ENCODE measurements at regions not wholly inside any gene's neighbourhood (a gene's known extent, or its start where the extent isn't known, plus 50 kb on each side); places are given as distances from the start of the nearest gene placed in this dataset.
"Not testable (repeated sequence)": the region's sequence is repeated elsewhere in the genome, so short reads cannot be mapped to it uniquely, and the experiment has no call there.

DNA sequence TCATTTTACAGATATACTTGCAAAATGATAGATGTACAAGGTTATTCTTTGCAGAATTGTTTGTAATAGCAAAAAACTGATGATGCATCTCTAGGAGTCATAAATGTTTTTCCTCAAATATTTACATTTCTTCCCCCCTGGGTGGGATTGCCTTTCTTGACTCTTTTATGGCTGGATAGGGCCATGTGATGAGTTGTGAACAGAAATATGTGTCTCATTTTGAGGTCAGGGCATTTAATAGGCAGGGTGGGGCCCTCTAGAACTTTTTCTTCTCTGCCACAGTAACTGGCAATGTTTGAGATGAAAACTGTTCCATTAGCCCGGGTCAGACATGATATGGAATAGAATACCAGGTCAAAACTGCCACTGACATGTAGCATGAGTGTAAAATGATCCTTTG lies 159.5 kb upstream of the SYNCRIP start:
- no peak for DNase-seq

- DNase-seq = no peak
These were observed 156.4 kb upstream of the SYNCRIP start for GRCh38 chr6:85798931-85799652.

- no peak for DNase-seq
These were observed 155.3 kb upstream of the SYNCRIP start for GRCh38 chr6:85797993-85798392.

- no peak for DNase-seq
These were observed 153.3 kb upstream of the SYNCRIP start for GRCh38 chr6:85795945-85796344.

DNA sequence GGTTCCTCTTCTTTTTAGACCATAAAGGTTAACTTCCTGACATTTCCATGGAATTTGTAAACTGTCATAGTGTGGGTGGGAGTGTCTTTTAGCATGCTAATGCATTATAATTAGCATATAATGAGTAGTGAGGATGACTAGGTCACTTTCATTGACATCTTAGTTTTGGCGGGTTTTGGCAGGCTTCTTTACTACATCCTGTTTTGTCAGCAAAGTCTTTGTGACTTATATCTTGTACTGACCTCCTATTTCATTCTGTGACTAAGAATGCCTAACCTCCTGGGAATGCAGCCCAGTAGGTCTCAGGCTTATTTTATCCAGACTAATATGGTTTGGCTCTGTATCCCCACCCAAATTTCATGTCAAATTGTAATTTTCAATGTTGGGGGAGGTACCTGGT lies 149.6 kb upstream of the SYNCRIP start:
- DNase-seq = no peak

DNA sequence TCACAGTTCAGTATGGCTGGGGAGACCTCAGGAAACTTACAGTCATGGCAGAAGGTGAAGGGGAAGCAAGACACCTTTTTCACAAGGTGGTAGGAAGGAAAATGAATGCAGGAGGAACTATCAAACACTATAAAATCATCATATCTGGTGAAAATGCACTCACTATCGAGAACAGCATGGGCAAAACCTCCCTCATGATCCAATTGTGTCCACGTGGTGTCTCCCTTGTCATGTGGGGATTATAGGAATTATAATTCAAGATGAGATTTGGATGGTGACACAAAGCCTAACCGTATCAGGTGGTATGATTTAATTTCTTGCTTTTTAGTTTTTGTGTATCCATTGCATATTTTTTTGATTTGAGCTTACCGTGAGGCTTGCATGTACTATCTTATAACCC lies 133.2 kb upstream of the SYNCRIP start:
- no peak for DNase-seq

- no peak for DNase-seq
These were observed 130.0 kb upstream of the SYNCRIP start for GRCh38 chr6:85772641-85773040.

- DNase-seq = no peak
These were observed 129.3 kb upstream of the SYNCRIP start for GRCh38 chr6:85771925-85772430.

DNA sequence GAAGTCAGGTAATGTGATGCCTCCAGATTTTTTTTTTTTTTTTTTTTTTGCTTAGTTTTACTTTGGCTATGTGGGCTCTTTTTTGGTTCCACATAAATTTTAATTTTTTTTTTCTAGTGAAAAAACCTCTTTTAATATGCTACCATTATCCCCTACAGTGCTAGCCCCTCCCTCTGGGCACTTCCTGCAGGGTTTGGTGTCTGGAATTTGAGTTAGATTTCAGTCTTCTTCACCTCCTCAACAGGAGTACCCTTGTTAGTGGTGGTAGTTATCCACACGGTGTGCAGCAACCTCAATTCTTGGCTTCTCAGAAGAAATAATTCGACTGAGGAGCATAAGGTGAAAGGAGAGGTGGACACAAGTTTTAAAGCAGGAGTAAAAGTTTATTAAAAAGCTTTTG lies 128.8 kb upstream of the SYNCRIP start:
- DNase-seq = no peak

DNA sequence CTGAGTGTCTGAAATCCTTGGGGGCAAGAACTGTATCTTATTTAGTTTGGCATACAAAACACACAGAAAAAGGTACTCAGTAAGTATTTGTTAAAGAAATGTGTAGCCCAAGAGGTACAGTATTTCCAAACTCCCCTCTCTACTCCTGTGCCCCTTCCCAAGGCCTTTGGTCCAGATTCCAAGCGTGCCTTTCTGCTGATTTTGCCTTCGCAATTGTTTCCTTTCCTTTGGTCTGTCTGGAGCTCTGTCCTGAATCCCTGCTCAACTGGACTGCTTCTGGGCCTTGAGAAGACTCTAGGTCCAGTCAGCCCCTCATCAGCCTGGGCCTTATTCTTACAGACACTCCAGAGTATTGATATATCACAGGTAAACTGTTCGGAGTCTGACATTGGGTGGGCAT lies 122.2 kb upstream of the SYNCRIP start:
- DNase-seq = no peak

DNA sequence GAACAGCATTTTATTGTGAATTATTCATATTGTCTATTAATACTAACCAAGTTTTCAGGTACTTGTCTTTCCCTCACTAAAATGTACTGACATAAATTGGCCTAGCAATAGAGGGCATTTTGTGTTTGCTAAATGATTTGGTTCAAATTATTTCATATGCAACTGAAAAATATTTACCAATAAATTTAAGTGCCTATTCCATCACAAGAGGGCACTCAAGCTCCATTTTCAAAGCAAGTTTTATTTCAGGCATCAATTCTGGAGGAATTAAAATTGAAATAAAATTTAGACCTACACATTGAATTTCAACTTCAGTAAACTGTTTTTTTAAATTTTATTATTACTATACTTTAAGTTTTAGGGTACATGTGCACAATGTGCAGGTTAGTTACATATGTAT lies 114.3 kb upstream of the SYNCRIP start:
- no peak for DNase-seq

DNA sequence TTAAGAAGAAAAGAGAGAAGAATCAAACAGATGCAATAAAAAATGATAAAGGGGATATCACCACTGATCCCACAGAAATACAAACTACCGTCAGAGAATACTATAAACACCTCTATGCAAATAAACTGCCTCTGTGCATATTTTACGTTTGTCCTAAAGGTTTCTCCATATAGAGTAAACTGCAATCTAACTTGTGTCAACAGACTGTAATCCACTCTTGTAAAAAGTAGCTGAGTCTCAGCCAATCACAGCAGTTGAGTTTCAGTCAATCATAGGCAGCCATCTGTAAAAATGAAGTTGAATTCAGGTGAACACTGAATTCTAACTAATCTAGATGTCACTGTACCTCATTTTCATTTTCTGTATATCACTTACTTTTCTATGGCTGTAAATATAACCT lies 112.2 kb upstream of the SYNCRIP start:
- DNase-seq = no peak

- DNase-seq = no peak
These were observed 109.9 kb upstream of the SYNCRIP start for GRCh38 chr6:85752602-85753001.

DNA sequence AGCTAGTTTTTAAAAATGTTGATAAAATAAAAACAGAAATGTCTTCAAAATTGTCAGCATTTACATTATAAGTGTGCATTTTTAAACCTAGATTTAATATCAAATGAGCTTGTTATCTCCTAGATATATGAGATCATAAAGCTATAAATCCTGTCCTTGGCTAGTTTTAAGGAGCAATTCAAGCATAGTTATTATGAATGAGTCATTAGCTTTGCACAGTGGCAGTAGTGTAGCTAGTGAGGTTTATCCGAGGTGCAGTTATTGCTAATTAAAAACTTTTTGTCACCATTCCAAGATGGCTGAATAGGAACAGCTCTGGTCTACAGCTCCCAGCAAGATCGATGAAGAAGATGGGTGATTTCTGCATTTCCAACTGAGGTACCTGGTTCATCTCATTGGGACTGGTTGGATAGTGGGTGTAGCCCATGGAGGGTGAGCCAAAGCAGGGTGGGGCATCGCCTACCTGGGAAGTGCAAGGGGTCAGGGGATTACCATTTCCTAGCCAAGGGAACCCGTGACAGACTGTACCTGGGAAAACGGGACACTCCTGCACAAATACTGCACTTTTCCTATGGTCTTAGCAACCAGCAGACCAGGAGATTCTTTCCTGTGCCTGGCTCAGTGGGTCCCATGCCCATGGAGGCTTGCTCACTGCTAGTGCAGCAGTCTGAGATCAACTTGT lies 108.8 kb upstream of the SYNCRIP start:
- no peak for DNase-seq

DNA sequence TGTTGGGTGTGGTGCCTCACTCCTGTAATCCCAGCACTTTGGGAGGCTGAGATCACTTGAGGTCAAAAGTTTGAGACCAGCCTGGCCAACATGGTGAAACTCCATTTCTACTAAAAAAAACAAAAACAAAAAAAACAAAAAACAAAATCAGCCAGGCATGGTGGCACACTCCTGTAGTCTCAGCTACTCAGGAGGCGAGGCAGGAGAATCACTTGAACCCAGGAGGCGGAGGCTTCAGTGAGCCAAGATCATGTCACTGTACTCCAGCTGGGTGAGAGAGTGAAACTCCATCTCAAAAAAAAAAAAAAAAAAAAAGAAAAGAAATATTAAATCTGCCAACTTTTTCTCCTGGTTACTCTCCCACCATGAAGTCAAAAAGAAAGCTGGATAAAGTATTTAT lies 107.5 kb upstream of the SYNCRIP start:
- DNase-seq = not testable (repeated sequence)

DNA sequence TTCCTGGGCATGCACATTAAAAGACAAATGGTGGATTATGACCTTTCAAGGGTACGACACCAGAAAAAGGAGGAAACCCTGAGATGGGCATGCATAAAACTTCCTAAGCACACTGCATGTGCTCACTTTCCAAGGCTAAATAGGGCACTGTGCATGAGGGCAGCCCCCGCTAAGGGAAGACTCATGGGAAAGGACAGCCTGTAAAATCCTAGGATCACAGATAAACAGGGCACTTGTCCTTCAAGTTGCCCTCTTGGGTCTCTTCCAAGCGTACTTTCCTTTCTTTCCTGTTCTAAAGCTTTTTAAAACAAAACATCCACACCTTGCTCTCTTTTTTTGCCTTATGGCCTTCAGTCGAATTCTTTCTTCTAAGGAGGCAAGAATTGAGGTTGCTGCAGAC lies 106.5 kb upstream of the SYNCRIP start:
- DNase-seq = no peak

DNA sequence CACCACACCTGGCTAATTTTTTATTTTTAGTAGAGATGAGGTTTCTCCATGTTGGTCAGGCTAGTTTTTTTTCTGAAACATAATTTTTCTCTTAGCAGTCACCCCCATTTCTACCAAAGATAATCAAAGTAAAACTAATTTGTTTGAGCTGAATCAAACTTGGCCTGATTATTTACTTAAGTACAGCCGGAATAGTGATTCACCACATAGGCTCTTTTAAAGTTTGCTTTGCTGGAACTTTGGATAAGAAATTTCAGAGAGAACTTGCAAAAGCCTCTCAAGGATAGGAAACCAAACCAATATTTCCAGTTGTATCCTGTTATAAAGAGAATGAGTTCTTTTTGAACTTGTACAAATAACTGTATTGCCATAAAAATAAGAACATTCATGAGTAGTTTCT lies 105.0 kb upstream of the SYNCRIP start:
- no peak for DNase-seq

- no peak for DNase-seq
These were observed 104.4 kb upstream of the SYNCRIP start for GRCh38 chr6:85747093-85747492.

- DNase-seq = no peak
These were observed 101.8 kb upstream of the SYNCRIP start for GRCh38 chr6:85744433-85744970.

GRCh38 chr6:85726206-85726605 lies 83.5 kb upstream of the SYNCRIP start:
- no peak for DNase-seq

DNA sequence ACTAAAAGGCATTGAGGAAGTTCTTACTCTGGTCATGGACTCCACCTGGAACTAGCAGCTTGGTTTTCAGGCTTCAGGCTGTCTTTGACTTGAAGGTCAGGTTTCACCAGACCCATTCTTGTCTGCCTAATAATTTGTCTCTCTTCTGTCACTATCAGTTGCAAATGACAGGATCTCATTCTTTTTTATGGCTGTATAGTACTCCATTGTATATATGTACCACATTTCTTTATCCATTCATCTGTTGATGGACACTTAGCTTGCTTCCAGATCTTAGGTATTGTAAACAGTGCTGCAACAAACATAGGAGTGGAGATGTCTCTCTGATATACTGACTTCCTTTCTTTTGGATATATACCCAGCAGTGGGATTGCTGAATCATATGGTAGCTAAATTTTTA lies 73.1 kb upstream of the SYNCRIP start:
- DNase-seq = no peak

DNA sequence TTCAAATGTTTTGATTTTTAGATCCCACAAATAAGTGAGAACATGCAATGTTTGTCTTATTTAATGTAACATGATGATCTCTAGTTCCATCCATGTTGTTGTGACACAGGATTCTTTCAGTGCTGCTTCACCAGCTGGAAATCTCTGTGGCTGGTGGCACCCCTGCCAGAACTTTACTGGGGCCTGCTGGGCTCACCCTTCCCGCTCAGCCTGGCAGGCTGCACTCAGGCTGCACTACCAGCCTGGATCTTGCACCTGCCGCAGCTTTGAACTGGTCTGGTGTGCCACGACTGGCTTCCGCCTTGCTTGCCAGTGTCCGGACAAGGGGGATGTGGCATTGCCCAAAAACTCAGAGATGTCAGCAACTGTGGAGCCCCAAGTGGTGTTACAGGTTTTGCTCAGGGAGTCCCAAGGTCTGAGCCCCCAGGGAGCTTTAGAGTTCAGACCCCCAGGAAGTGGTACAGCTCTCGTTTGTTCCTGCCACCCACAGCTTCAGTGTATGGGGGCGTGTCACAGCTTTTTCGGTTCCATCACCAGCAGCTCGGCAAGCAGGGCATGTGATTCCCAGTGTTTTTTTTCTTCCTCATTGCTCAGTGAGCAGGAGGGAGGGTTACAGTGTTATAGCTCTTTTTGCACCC lies 72.3 kb upstream of the SYNCRIP start:
- no peak for DNase-seq

- no peak for DNase-seq
These were observed 69.7 kb upstream of the SYNCRIP start for GRCh38 chr6:85712346-85712745.

All from NCI-H2171 (cell line).